GM19397 (cell line): ENCODE measurements at regions not wholly inside any gene's neighbourhood (a gene's known extent, or its start where the extent isn't known, plus 50 kb on each side); places are given as distances from the start of the nearest gene placed in this dataset.

Experiments
- ATAC-seq: cut with Tn5 transposase; IDR thresholded peaks from one replicate; pipeline ENCODE4 v1.9.1; 2021; ENCODE audit warnings: mild to moderate bottlenecking, moderate library complexity; ENCODE audit not compliant: unreplicated experiment

- ATAC-seq = no peak
These were observed 251.8 kb downstream of the TBX15 start for GRCh38 chr1:118736322-118736721.

- no peak for ATAC-seq
These were observed 270.2 kb downstream of the TBX15 start for GRCh38 chr1:118717893-118718292.

- no peak for ATAC-seq
These were observed 271.4 kb downstream of the TBX15 start for GRCh38 chr1:118716775-118717174.

GRCh38 chr1:118711356-118711755, 276.8 kb downstream of the TBX15 start:
- ATAC-seq = no peak

GRCh38 chr1:118698911-118699310, 289.2 kb downstream of the TBX15 start:
- ATAC-seq = no peak

- no peak for ATAC-seq
These were observed 296.0 kb downstream of the TBX15 start for GRCh38 chr1:118692143-118692542.

DNA sequence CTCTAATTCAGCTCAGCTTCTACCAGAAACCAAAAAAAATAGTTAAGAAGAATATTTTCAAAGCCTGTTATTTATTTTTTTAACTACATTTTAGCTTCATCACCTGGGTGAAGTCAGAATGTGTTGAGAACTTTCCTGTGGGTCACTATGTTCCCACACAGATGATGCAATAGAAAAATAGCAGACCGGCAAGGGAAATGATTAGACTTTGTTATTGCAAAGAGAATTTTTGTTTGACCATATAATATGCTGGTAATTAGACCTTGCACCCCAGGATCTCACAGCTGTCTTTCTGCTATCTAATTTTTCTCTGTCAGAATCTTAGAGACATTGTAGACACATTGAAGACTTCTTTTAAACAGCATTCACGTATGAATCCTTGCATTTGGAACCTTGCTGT, 299.3 kb downstream of the TBX15 start:
- ATAC-seq = no peak

DNA sequence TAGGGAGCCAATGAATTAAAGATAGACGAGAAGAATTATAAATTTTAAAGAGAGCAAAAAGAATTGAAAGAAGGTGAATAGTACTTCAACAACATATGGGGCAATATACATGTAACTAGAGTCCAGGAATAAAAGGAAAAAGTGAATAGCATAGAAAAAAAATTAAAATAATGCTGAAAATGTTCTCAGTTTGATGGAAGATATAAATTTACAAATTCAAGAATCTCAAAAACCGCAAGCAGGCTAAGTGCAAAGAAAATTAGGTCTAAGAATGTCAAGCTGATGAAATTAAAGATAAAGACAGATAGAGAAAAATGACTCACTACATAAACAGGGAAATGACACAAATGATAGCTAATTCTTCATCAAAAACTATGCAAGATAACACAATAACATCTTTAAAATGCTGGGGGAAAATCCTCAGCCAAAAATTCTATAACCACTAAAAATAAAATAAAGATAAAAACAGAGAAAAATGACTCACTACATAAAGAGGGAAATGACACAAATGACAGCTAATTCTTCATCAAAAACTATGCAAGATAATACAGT, 326.3 kb downstream of the TBX15 start:
- no peak for ATAC-seq

- no peak for ATAC-seq
These were observed 327.4 kb downstream of the TBX15 start for GRCh38 chr1:118660769-118661168.

DNA sequence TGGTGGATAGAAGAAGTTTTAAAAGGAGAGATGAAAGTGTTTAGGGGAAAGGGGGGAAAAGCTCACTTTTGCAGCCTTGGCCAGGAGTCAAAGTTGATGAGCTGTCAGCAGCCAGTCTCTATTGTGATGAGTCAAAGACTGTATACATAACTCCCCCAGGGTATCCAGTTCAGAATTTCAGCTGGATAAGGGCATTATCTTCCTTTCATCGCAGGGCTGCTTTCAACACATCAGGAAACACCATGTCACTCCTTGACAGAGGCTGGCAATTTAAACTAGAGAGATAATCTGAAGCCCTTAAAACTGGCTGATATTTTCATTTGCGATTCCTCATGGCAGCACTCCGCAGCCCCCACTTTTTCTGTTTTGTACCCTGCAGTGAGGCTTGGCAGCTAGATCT, 328.5 kb downstream of the TBX15 start:
- ATAC-seq = no peak

- no peak for ATAC-seq
These were observed 337.9 kb downstream of the TBX15 start for GRCh38 chr1:118650107-118650807.

GRCh38 chr1:118649369-118650106, 338.6 kb downstream of the TBX15 start:
- ATAC-seq = no peak

DNA sequence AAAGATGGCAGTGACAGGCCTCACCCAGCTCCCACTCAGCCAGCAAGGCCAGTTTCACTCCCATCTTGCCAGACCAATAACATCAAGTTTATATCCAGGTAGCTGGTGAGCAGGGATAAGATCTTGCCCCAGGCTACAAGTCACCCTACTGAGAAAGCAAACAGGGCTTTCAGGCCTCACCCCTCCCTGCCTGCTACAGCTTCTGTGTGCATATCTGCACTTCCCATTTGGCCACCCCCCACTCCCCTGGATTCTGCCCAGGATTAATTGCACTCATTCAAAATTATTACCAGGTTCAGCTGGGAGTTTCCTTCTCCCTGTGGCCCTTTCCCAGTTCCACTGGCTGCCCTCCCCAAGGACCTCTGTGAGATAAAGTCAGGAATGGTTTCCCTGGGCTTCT, 352.1 kb downstream of the TBX15 start:
- ATAC-seq = no peak

DNA sequence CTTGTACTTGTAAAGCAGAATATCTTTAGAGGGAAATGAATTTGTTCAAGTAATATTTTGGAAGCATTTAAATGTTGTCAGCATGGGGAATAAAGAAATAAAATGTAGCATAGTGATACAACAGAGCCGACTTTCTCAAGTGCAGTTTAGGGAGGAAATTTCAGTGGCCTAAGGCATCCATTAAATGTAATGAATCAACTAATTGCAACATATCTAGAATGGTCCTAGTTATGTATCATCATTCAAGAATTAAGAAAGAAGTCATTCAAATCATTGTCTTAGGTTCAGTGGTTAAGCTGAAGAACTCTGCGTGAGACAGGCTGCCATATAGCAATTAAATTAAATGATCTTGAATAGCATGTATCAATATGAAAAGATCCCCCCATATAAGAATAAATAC, 360.7 kb downstream of the TBX15 start:
- ATAC-seq = no peak

DNA sequence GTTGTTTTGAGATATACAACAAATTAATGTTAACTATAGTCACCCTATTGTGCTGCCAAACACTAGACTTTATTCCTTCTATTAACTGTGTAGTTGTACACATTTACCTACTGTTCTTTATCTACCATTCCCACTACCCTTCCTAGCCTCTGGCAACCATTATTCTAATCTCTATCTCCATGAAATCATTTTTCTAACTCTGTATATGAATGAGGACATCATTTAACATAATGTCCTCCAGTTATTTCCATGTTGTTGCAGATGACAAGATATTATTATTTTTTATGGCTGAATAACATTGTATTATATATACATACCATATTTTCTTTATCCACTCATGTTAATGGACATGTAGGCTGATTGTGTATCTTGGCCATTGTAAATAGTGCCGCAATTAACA, 366.3 kb downstream of the TBX15 start:
- no peak for ATAC-seq

DNA sequence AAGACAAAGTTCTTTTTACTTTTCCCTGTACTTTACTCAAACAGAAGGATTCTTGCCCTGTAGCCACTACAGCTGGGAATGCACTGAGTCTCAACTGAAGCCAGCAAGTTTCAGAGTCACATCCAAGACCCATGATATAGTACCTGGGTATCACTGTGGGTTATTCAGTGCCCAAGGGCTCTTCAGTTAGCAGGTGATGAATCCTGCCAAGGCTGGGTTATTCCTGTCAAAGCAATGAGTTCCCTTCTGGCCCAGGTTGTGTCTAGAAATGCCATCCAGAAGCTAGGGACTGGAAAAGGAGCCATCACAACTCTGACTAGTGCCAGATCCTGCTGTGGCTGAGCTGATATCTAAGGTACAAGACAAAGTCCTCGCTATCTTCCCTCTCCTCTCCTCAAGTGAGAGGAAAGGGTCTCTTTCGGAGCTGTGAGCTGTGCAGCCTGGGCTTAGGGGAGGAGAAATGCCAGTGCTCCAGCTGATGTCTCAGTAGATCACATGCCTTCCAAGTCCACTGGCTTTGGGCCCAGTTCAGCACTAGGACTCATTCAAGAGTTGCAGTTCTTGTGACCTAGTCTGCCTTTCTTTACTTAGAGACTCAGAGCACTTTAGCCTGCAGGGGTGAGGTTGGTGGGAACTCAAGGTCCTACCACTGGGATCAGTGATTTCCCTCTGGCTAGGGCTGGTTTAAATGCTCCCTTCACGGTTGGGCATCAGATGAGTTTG, 369.4 kb downstream of the TBX15 start:
- ATAC-seq = no peak

- ATAC-seq = no peak
These were observed 370.2 kb downstream of the TBX15 start for GRCh38 chr1:118617916-118618315.

DNA sequence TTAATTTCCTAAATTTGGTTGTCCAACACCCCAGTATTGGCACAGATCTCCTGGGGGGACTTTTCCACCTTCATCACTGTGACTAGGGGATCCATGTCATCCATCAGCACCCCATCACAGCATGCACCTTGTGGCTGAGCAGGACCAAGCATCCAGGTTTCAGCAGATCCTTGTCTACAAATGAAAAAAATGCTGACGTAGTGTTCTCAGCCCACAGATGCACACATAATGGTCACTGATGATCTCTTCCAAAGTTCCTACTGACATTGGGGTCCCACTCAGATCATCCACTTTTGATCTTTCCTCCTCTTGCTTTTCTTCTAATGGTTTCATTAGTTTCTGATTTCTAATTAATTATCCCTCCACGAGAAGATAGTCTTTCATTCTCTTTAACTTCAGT, 373.1 kb downstream of the TBX15 start:
- no peak for ATAC-seq

DNA sequence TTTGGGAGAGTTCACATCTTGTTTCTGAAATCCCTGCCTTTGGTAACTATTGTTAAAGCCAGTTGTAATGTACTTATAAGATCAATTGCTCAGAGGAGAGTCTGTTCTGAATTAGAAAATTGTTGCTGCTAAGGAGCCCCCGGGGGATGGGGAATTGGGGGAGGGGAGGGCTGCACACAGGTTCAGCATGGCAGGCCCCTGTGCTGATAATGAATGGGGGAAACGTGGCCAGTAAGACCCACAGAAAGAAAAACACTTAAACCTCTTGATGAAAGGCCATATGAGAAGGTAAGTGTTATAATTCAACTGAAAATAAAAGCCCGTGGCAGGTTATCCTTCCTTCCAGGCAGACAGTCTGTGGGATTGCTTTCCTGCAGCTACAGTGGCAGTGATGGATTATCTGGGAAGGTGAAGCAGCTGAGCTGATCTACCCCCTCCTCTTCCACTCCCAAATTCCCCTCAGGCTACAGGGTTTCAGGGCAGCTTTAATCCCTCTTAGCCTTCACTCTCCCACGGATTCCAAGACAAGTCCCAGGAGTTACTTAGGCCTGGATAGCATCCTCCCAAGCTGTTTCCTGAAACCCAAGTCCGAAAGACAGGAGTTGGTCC, 398.8 kb downstream of the TBX15 start:
- ATAC-seq = no peak

GRCh38 chr1:118588566-118588965, 399.6 kb downstream of the TBX15 start:
- no peak for ATAC-seq

- no peak for ATAC-seq
These were observed 393.2 kb upstream of the SPAG17 start for GRCh38 chr1:118578276-118578675.
